KMS-11 (cell line): ENCODE measurements at regions not wholly inside any gene's neighbourhood (a gene's known extent, or its start where the extent isn't known, plus 50 kb on each side); places are given as distances from the start of the nearest gene placed in this dataset.

Source experiments
- H2AFZ ChIP-seq: fragments of 200-600 bp; sonication (generic); 2 replicates; pipeline ENCODE4 v1.6.1; 2016; ENCODE audit warnings: antibody characterized with exemption, mixed run types, low read depth
- H3K27ac ChIP-seq: fragments of 200-600 bp; sonication (generic); 2 replicates; pipeline ENCODE4 v1.6.1; 2016; ENCODE audit warnings: mild to moderate bottlenecking, mixed run types
- H3K27me3 ChIP-seq: fragments of 200-600 bp; sonication (generic); 2 replicates; pipeline ENCODE4 v1.6.1; 2017; ENCODE audit warnings: mild to moderate bottlenecking, low read depth, mixed run types, moderate library complexity; ENCODE audit not compliant: insufficient read depth
- H3K36me3 ChIP-seq: fragments of 200-600 bp; sonication (generic); 2 replicates; pipeline ENCODE4 v1.6.1; 2017; ENCODE audit warnings: mild to moderate bottlenecking, mixed run types; ENCODE audit not compliant: insufficient read depth
- H3K4me1 ChIP-seq: fragments of 200-600 bp; sonication (generic); 2 replicates; pipeline ENCODE4 v1.6.1; 2016; ENCODE audit warnings: mild to moderate bottlenecking, low read depth, mixed run types; ENCODE audit not compliant: poor library complexity, severe bottlenecking
- H3K4me2 ChIP-seq: fragments of 200-600 bp; sonication (generic); 2 replicates; pipeline ENCODE4 v1.7.0; 2016; ENCODE audit warnings: mild to moderate bottlenecking, mixed run types
- H3K4me3 ChIP-seq: fragments of 200-600 bp; sonication (generic); IDR thresholded peaks from 2 replicates; pipeline ENCODE4 v1.6.1; 2017; ENCODE audit warnings: low read depth, low read length, mixed read lengths; ENCODE audit not compliant: insufficient read depth
- H3K79me2 ChIP-seq: fragments of 200-600 bp; sonication (generic); 2 replicates; pipeline ENCODE4 v1.6.1; 2016; ENCODE audit warnings: low read depth, mixed run types; ENCODE audit not compliant: insufficient read depth
- H3K9ac ChIP-seq: fragments of 200-600 bp; sonication (generic); 2 replicates; pipeline ENCODE4 v1.6.1; 2016; ENCODE audit warnings: mild to moderate bottlenecking, mixed run types
- H4K20me1 ChIP-seq: fragments of 200-600 bp; sonication (generic); 2 replicates; pipeline ENCODE4 v1.6.1; 2016; ENCODE audit warnings: mild to moderate bottlenecking, mixed run types; ENCODE audit not compliant: insufficient read depth
- TF ChIP-seq, protein P1 (sequence below): fragments of 200-600 bp; sonication (generic); conservative IDR thresholded peaks from 2 replicates; pipeline ENCODE4 v1.6.1; 2017; ENCODE audit warnings: low read depth, mild to moderate bottlenecking, antibody characterized with exemption, low read length, moderate library complexity, mixed read lengths

DNA sequence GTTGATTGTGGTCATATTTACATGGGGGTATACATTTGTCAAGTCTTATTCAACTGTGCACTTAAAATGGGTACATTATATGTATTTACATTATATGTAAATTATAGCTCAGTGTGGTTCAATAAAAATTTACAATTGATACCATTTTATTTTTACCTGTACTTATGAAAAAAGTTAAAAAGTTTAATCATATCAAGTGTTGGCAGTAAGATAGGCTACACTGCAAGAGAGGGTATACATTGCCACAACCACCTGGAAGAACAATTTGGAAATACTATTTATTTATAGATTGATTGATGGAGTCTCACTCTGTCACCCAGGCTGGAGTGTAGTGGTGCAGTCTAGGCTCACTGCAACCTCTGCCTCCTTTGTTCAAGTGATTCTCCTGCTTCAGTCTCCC, 453.3 kb downstream of the XYLT1 start:
- no peaks in the 10 kb centered on the region for H3K36me3 ChIP-seq
- no peak overlapping the region for H3K4me2 ChIP-seq
- H3K4me1 ChIP-seq = no peaks in the 10 kb centered on the region
- H2AFZ ChIP-seq = no peak overlapping the region
- H3K27me3 ChIP-seq = no peaks in the 10 kb centered on the region
- TF ChIP-seq, protein P1, sequence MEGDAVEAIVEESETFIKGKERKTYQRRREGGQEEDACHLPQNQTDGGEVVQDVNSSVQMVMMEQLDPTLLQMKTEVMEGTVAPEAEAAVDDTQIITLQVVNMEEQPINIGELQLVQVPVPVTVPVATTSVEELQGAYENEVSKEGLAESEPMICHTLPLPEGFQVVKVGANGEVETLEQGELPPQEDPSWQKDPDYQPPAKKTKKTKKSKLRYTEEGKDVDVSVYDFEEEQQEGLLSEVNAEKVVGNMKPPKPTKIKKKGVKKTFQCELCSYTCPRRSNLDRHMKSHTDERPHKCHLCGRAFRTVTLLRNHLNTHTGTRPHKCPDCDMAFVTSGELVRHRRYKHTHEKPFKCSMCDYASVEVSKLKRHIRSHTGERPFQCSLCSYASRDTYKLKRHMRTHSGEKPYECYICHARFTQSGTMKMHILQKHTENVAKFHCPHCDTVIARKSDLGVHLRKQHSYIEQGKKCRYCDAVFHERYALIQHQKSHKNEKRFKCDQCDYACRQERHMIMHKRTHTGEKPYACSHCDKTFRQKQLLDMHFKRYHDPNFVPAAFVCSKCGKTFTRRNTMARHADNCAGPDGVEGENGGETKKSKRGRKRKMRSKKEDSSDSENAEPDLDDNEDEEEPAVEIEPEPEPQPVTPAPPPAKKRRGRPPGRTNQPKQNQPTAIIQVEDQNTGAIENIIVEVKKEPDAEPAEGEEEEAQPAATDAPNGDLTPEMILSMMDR = no peak
- no peak overlapping the region for H3K27ac ChIP-seq
- no peak overlapping the region for H3K9ac ChIP-seq
- no peak overlapping the region for H3K4me3 ChIP-seq
- H4K20me1 ChIP-seq = no peaks in the 10 kb centered on the region
- H3K79me2 ChIP-seq = no peaks in the 10 kb centered on the region

DNA sequence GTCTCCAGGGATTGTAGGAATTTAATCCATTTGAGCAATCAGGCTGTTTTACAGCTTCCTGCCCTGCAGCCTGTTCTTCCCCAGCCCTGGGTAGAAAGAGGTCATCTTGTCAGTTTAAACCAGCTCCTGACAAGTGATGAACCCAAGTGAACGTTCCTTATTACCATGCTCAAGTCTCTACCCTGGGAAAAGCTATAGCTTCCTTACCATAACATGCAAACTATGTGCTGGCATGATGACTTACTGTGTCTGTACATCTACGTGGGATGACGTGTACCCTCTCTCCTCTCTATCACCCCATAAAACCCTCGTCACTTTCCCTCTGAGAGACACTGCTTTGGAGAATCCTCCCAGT, 452.2 kb downstream of the XYLT1 start:
- Histone ChIP-seq H4K20me1 (no peaks in the 10 kb centered on the region), H3K27me3 (no peaks in the 10 kb centered on the region), H3K36me3 (no peaks in the 10 kb centered on the region), H3K79me2 (no peaks in the 10 kb centered on the region), H3K27ac (no peak overlapping the region), H3K4me3 (no peak overlapping the region), H3K4me2 (no peak overlapping the region), H3K4me1 (no peaks in the 10 kb centered on the region), H3K9ac (no peak overlapping the region), H2AFZ (no peak overlapping the region)
- TF ChIP-seq, protein P1 = no peak

DNA sequence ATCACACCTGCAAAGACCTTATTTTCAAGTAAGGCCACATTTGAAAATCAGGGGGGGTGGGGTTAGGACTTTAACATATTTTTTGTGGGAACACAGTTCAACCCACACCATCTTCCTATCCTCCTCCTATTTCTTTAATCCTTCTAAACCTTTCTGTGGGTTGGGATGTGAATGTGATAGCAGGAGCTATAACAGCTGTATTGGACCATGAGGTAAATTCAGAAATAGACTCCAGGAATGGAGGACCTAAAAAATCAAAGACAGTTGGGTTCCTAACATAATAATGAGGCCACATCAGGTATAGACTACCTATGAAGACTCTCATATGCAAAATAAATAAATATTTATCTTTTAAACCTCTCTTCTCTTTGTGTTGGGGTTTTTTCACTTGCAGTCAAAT, 451.4 kb downstream of the XYLT1 start:
- no peak overlapping the region for H3K4me2 ChIP-seq
- H4K20me1 ChIP-seq = no peaks in the 10 kb centered on the region
- TF ChIP-seq, protein P1 = no peak
- no peak overlapping the region for H3K4me3 ChIP-seq
- H3K27ac ChIP-seq = no peak overlapping the region
- no peak overlapping the region for H3K9ac ChIP-seq
- no peaks in the 10 kb centered on the region for H3K27me3 ChIP-seq
- H2AFZ ChIP-seq = no peak overlapping the region
- no peaks in the 10 kb centered on the region for H3K36me3 ChIP-seq
- H3K4me1 ChIP-seq = no peaks in the 10 kb centered on the region
- no peaks in the 10 kb centered on the region for H3K79me2 ChIP-seq

DNA sequence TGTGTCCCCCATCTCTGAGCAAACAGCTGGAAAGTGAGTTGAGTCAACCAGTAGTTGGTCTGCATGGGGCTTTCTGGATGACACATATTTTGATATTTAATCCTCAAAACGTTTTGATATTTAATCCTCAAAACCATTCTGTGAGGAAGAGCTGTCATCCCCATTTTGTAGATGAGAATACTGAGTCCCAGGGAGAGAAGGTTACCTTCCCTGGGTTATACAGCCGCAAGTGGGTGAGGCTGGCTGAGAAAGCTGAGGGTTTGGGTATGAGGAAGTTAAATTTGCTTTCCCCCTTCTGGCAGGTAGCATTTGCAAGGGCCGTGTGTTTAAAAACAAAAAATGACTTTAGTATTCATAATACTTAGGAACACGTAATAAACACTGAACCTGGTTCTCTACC, 447.2 kb downstream of the XYLT1 start:
- Histone ChIP-seq H3K4me1 (peaks cover 28% of the 10 kb centered on the region), H3K36me3 (no peaks in the 10 kb centered on the region), H4K20me1 (no peaks in the 10 kb centered on the region), H3K27ac (no peak overlapping the region), H3K4me2 (no peak overlapping the region), H3K79me2 (no peaks in the 10 kb centered on the region), H2AFZ (no peak overlapping the region), H3K9ac (no peak overlapping the region), H3K4me3 (no peak overlapping the region), H3K27me3 (no peaks in the 10 kb centered on the region)
- TF ChIP-seq, protein P1 = no peak

DNA sequence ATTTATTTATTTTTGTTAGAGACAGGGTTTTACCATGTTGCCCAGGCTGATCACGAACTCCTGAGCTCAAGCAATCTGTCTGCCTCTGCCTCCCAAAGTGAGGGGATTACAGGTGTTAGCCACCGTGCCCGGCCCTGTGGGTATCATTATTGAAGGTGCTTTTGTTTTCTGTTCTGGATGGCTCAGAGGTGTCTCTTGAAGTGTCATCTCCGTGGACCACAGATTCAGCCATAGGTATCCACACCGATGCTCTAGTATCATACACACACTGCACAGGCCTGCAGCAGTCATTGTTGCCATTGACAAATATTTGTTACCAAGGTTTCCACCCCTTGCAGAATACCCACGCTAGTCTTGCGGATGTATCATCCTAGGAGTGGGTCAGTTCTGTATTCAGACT, 446.2 kb downstream of the XYLT1 start:
- no peaks in the 10 kb centered on the region for H3K36me3 ChIP-seq
- no peak overlapping the region for H3K9ac ChIP-seq
- H4K20me1 ChIP-seq = no peaks in the 10 kb centered on the region
- TF ChIP-seq, protein P1 = no peak
- no peaks in the 10 kb centered on the region for H3K79me2 ChIP-seq
- peaks cover 28% of the 10 kb centered on the region for H3K4me1 ChIP-seq
- H3K4me2 ChIP-seq = no peak overlapping the region
- no peak overlapping the region for H2AFZ ChIP-seq
- no peak overlapping the region for H3K27ac ChIP-seq
- H3K27me3 ChIP-seq = no peaks in the 10 kb centered on the region
- no peak overlapping the region for H3K4me3 ChIP-seq
